OCI-LY1 (cell line): ENCODE measurements at regions not wholly inside any gene's neighbourhood (a gene's known extent, or its start where the extent isn't known, plus 50 kb on each side); places are given as distances from the start of the nearest gene placed in this dataset.

Source experiments
- H2AFZ ChIP-seq: fragments of 200-600 bp; sonication (generic), shearing (Covaris generic); 2 replicates; pipeline ENCODE4 v1.6.0; 2014; ENCODE audit warnings: antibody characterized with exemption, mild to moderate bottlenecking, low read length
- H3F3A ChIP-seq: fragments of 200-600 bp; sonication (generic), shearing (Covaris generic); 2 replicates; pipeline ENCODE4 v1.6.0; 2014; ENCODE audit warnings: mild to moderate bottlenecking, antibody characterized with exemption, low read length, moderate library complexity; ENCODE audit not compliant: insufficient read depth
- H3K27ac ChIP-seq: fragments of 200-600 bp; sonication (generic); 2 replicates; pipeline ENCODE4 v1.5.1; 2014; ENCODE audit warnings: low read length, mixed run types, mild to moderate bottlenecking, low read depth; ENCODE audit not compliant: poor library complexity, severe bottlenecking
- H3K27me3 ChIP-seq: fragments of 200-600 bp; sonication (generic); 2 replicates; pipeline ENCODE4 v1.6.0; 2014; ENCODE audit warnings: antibody characterized with exemption, mild to moderate bottlenecking, low read length, moderate library complexity; ENCODE audit not compliant: insufficient read depth
- H3K36me3 ChIP-seq: fragments of 200-600 bp; sonication (generic); 2 replicates; pipeline ENCODE4 v1.6.1; 2014; ENCODE audit warnings: mild to moderate bottlenecking, antibody characterized with exemption, low read length, moderate library complexity, mixed read lengths; ENCODE audit not compliant: insufficient read depth
- H3K4me1 ChIP-seq: fragments of 200-600 bp; sonication (generic); 2 replicates; pipeline ENCODE4 v1.5.1; 2014; ENCODE audit warnings: mild to moderate bottlenecking, low read length, moderate library complexity; ENCODE audit not compliant: insufficient read depth, severe bottlenecking
- H3K4me2 ChIP-seq: fragments of 200-600 bp; sonication (generic), shearing (Covaris generic); 2 replicates; pipeline ENCODE4 v1.6.1; 2014; ENCODE audit warnings: low read length
- H3K4me3 ChIP-seq: fragments of 200-600 bp; sonication (generic); 2 replicates; pipeline ENCODE4 v1.5.1; 2014; ENCODE audit warnings: low read length, low read depth, mild to moderate bottlenecking, mixed read lengths; ENCODE audit not compliant: poor library complexity, severe bottlenecking
- H3K79me2 ChIP-seq: fragments of 200-600 bp; shearing (Covaris generic); 2 replicates; pipeline ENCODE4 v1.6.1; 2016; ENCODE audit warnings: mixed run types, low read length, mixed read lengths; ENCODE audit not compliant: insufficient read depth
- H3K9ac ChIP-seq: fragments of 200-600 bp; sonication (generic), shearing (Covaris generic); 2 replicates; pipeline ENCODE4 v1.6.1; 2014; ENCODE audit warnings: mild to moderate bottlenecking, low read length, mixed read lengths
- H3K9me2 ChIP-seq: fragments of 200-600 bp; sonication (generic), shearing (Covaris generic); 2 replicates; pipeline ENCODE4 v1.6.1; 2014; ENCODE audit warnings: low read depth, mild to moderate bottlenecking, low read length, mixed read lengths
- H3K9me3 ChIP-seq: fragments of 200-600 bp; shearing (Covaris generic); 2 replicates; pipeline ENCODE4 v1.6.1; 2014; ENCODE audit warnings: low read length, mixed read lengths
- H4K20me1 ChIP-seq: fragments of 200-600 bp; sonication (generic), shearing (Covaris generic); 2 replicates; pipeline ENCODE4 v1.6.0; 2016; ENCODE audit warnings: mild to moderate bottlenecking, low read length; ENCODE audit not compliant: insufficient read depth
- CTCF ChIP-seq: fragments of 200-600 bp; sonication (generic), shearing (Covaris generic); IDR thresholded peaks from 2 replicates; pipeline ENCODE4 v1.5.1; 2017; ENCODE audit warnings: mild to moderate bottlenecking, antibody characterized with exemption, low read length, moderate library complexity, mixed read lengths
- EZH2 ChIP-seq: fragments of 200-600 bp; sonication (generic), shearing (Covaris generic); IDR thresholded peaks from 2 replicates; pipeline ENCODE4 v1.8.0; 2017; ENCODE audit warnings: borderline replicate concordance, mixed run types, mild to moderate bottlenecking, antibody characterized with exemption, low read length, moderate library complexity, mixed read lengths

GRCh38 chr21:27680181-27680580 lies 713.3 kb upstream of the ADAMTS5 start:
- H3K4me2 ChIP-seq: no peak overlapping the region
- no peaks in the 10 kb centered on the region for H3F3A ChIP-seq
- no peaks in the 10 kb centered on the region for H3K9me2 ChIP-seq
- no peaks in the 10 kb centered on the region for H4K20me1 ChIP-seq
- no peak overlapping the region for H2AFZ ChIP-seq
- no peaks in the 10 kb centered on the region for H3K36me3 ChIP-seq
- no peaks in the 10 kb centered on the region for H3K4me1 ChIP-seq
- H3K27ac ChIP-seq: no peak overlapping the region
- H3K9ac ChIP-seq: no peak overlapping the region
- H3K4me3 ChIP-seq: no peak overlapping the region
- TF ChIP-seq CTCF (no peak), EZH2 (no peak)
- H3K79me2 ChIP-seq: no peaks in the 10 kb centered on the region
- no peaks in the 10 kb centered on the region for H3K27me3 ChIP-seq
- no peaks in the 10 kb centered on the region for H3K9me3 ChIP-seq

- Histone ChIP-seq H4K20me1 (no peaks in the 10 kb centered on the region), H3K4me1 (no peaks in the 10 kb centered on the region), H3K27me3 (no peaks in the 10 kb centered on the region), H3K4me2 (no peak overlapping the region), H2AFZ (no peak overlapping the region), H3K9me3 (no peaks in the 10 kb centered on the region), H3K4me3 (no peak overlapping the region), H3K27ac (no peak overlapping the region), H3K79me2 (no peaks in the 10 kb centered on the region), H3F3A (no peaks in the 10 kb centered on the region), H3K9ac (no peak overlapping the region), H3K36me3 (no peaks in the 10 kb centered on the region), H3K9me2 (no peaks in the 10 kb centered on the region)
- no peak for TF ChIP-seq EZH2
- no peak for TF ChIP-seq CTCF
These were observed 711.6 kb upstream of the ADAMTS5 start for GRCh38 chr21:27678511-27678910.

- no peak overlapping the region for H2AFZ ChIP-seq
- no peaks in the 10 kb centered on the region for H3K36me3 ChIP-seq
- H3K9ac ChIP-seq: no peak overlapping the region
- H3K9me2 ChIP-seq: no peaks in the 10 kb centered on the region
- no peak overlapping the region for H3K4me3 ChIP-seq
- H4K20me1 ChIP-seq: no peaks in the 10 kb centered on the region
- H3F3A ChIP-seq: no peaks in the 10 kb centered on the region
- H3K4me1 ChIP-seq: no peaks in the 10 kb centered on the region
- no peak for TF ChIP-seq CTCF
- TF ChIP-seq EZH2: no peak
- H3K9me3 ChIP-seq: no peaks in the 10 kb centered on the region
- H3K79me2 ChIP-seq: no peaks in the 10 kb centered on the region
- no peaks in the 10 kb centered on the region for H3K27me3 ChIP-seq
- H3K27ac ChIP-seq: no peak overlapping the region
- no peak overlapping the region for H3K4me2 ChIP-seq
These were observed 710.7 kb upstream of the ADAMTS5 start for GRCh38 chr21:27677546-27677945.
